SIG-M5 (cell line): ENCODE measurements at regions not wholly inside any gene's neighbourhood (a gene's known extent, or its start where the extent isn't known, plus 50 kb on each side); places are given as distances from the start of the nearest gene placed in this dataset.
"Not testable (repeated sequence)": the region's sequence is repeated elsewhere in the genome, so short reads cannot be mapped to it uniquely, and the experiment has no call there.

ENCODE experiments used
- DNase-seq: peaks from one replicate; lab custom pipeline; 2025; lab: John Stamatoyannopoulos, UW

- no peak for DNase-seq
These were observed 371.5 kb downstream of the PRELID2 start for GRCh38 chr5:145463634-145464033.

DNA sequence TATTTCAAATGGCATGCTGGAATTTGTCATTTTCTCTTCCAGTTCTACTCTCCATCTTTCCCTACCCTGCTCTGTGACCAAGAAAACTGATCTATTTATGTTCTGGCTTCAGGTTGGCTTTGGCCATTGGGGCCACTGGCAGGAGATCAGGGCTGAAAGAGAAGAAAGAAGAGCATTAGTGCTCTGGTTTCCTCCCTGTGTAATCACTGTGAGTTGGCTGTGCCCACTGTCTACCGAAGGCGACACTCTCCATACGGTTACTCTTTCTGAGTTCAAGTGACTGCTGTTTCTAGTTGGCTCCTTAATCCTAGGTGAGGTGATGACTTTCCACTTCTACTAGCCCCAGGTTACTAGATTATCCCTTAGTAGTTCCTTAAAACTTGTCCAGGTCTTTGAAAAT is 372.6 kb downstream of the PRELID2 start:
- no peak for DNase-seq

- DNase-seq = no peak
These were observed 384.8 kb downstream of the PRELID2 start for GRCh38 chr5:145450286-145450885.

DNA sequence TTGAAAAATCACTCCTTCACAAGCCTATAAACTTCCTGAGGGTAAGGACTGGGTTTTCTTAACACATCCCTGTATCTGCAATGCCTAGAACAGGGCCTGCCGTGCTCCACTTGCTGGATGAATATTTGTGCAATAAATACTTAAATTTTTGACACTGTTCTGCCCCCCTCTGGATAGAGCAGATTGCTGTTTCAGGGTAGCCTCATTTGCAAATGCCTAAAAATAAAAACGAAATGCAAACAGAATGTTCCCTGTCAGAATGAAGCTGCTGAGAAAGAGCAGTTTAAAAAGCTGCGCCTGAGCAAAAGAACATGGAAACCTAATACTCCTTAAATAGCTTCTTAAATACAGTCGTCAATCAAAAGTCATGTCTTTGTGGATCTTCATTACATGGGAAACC is 385.3 kb downstream of the PRELID2 start:
- DNase-seq = no peak

DNA sequence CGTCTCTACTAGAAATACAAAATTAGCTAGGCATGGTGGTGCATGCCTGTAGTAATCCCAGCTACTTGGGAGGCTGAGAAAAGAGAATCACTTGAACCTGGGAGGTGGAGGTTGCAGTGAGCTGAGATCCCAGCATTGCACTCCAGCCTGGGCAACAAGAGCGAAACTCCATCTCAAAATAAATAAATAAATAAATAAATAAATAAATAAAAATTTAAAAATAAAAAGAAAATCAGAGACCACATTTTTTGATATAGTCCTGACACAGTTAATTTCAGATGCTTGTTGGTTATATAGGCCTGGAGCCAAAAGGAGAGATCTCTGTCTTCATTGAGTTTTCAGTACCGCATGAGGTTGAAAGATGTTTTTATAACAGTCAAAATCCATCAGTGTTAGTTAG is 388.3 kb downstream of the PRELID2 start:
- DNase-seq = not testable (repeated sequence)

DNA sequence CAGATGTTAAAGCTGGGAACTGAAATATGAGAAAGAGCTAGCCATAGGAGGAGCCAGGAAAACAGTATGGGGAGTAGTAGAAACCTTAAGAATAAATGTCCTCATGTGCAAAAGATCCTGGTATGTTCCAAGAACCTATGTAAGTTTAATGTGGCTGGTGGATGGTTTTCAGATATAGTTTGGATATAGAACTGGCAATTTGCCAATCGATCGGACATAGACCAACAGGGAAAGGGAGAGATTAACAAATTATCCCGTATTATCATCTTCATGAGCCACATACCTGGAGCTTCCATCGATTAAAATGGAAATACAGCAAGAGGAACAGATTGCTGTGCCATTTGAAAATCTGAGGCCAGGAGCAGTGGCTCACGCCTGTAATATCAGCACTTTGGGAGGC is 388.7 kb downstream of the PRELID2 start:
- DNase-seq = no peak

- no peak for DNase-seq
These were observed 390.1 kb downstream of the PRELID2 start for GRCh38 chr5:145445027-145445426.

DNA sequence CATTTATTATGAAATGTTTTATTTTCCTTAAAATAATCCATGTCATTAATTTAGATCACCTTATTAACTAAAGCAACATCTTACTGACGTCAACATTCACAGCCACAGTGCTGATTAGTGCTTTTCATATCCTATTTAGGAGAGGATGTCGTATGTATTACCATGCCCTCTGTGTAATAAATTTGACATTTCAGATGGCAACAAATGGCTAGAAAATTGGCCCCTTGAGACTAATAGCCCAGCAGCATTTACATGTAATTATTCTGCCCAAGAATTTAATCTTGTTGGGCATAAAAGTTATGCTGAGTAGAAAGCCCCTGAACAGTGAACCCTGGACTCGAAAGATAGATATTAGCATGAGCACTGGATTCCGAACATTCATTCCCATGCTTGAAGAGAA is 391.2 kb downstream of the PRELID2 start:
- DNase-seq = no peak

DNA sequence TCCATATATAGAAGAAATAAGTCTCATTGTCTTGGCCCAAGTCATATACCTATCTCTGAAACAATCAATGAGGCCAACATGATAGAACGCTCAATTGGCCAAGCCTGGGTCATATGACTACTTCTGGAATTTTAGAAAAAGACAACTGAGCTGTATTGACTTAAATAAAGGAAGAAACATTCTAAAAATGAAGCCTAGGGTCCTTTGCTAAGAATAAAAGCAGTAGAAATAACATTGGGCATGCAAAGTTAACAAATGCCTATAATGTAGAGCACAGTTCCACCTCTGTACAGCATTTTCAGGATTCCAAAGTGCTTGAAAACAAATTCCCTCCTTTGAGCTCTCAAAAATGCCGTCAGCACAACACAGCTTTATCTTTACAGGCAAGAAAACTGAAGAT is 391.8 kb downstream of the PRELID2 start:
- no peak for DNase-seq

GRCh38 chr5:145442661-145443060 is 392.5 kb downstream of the PRELID2 start:
- DNase-seq = not testable (repeated sequence)

DNA sequence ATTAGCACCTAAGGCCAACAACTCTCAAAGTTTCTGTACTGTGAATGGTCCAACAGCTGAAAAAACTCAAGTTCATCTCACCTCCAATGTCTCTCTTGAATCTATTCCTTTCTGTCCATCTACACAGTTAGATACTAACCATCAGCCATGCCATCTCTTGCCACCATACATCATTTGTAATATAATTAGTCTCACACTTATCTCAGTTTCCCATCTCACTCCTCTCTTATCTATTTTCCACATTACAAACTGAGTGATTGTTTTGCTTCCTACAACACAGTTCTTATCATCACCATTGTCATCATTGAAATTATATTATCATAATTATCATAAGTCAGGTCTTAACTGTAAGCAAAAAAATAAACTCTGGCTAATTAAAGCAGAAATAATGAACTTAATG is 393.9 kb downstream of the PRELID2 start:
- DNase-seq = no peak

DNA sequence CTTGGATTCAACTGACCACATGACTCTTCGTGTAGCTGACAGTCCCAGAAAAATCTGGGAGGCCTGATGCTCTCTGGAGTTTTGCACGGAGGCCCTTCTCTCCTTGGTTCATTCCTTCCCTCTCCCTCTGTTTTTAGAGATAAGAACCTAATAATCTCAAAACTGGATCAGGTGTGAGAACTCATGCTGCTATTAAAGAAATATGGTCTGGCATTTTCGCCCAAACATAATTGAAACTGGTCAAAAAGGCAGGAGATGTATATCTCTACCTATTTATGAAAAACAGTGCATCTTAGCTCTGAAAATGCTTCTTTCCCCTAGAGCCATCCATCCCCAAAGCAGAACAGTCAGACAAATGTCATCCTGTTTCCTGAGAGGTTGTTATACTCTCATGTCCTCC is 397.5 kb downstream of the PRELID2 start:
- no peak for DNase-seq

GRCh38 chr5:145433077-145433476 is 402.1 kb downstream of the PRELID2 start:
- no peak for DNase-seq

GRCh38 chr5:145429170-145429569 is 406.0 kb downstream of the PRELID2 start:
- no peak for DNase-seq

DNA sequence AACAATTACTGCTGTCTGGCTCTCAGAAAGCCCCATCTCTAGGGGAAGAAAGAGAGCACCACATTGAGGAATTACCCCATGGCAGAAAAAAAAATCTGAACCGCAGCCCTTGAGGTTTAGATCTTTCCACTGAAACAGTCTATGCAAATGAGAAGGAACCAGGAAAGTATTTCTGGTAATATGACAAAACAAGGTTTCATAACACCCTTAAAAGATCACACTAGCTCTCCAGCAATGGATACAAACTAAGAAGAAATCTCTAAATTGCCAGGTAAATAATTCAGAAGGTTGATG is 427.1 kb downstream of the PRELID2 start:
- no peak for DNase-seq

DNA sequence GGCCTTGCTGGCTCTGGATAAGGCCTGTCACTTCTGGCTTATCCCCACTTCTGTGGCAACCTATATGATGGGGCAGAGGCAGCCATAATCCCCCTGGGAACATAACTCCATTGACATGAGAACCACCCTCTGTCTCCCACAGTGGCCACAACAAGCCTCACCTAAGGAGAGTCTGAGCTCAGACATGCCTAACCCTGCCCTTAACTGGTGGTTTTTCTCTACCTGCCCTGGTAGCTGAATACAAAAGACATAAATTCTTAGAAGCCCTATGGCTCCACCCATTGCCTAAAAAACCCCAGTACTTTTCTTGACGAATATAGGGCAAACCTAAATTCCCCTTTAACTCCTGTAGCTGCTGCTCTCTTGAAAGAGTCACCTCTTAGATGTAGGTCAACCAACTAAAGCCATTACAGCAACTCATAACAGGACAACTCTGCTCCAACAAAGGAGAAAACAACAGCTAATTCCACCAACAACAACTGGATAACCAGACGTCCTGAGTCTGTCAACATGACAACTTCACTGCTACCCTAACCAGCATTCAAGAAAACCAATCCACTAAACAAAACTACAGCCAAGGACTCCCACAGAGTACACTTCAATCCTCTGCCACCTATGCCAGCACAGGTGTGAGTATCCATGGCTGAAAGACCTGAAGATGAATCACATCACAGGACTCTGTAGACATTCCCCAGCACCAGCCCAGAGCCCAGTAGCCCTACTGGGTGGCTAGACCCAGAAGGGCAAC is 427.7 kb downstream of the PRELID2 start:
- DNase-seq = no peak

DNA sequence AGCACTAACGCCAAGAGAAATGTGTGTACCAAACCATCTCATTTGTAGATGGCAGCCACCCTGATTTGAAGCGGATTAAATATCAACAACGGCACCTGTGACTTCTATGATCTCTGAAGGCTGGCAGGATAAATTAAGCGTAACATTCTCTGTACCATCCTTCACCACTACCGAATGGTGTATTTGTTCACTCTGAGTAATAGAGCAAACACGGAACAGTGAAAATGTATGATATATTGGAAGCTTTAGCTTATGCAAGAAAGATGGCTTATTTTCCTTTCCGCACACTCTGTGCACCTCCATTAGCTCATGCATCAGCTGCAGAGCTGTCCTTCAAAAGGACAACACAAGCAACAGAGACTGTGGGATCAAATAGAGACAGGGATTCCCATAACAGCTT is 431.1 kb downstream of the PRELID2 start:
- DNase-seq = no peak

DNA sequence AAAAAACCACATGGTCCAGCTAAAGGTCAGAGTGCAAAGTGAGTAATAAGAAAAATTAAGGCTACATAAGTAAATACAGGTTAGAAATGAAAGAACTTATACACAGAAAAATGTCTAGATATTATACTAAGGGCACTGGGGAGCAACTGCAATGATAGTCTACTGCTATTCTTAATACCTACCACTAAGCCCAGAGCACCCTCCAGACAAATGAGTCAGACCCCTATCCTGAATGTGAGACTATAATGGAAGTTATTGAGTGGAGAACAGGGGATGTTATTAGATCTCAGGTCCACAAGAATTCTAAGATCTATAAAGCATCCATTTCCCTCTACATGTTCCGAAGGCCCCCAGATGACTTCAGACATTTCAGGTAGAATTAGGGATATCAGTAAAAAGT is 438.3 kb downstream of the PRELID2 start:
- no peak for DNase-seq

DNA sequence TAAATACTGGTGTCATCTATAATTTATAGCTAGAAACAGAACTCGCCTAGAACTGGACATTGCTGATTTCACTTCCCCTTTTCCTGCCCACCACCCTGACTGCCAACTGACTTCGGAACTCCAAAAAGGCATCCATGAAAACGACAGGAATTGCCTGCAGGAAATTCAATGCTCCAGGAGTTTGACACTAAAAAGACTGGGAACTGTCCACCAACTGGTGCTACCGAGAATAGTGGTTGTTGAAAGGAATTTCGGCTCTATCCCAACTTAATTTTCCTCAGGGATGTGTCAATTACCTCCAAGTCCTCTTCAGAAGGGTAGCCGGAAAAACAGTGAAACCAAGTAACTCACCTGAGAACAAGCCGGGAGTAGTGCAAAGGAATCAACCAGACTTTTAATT is 440.0 kb downstream of the PRELID2 start:
- not testable (repeated sequence) for DNase-seq

GRCh38 chr5:145393426-145393825 is 441.7 kb downstream of the PRELID2 start:
- no peak for DNase-seq

GRCh38 chr5:145389047-145389446 is 446.1 kb downstream of the PRELID2 start:
- no peak for DNase-seq

DNA sequence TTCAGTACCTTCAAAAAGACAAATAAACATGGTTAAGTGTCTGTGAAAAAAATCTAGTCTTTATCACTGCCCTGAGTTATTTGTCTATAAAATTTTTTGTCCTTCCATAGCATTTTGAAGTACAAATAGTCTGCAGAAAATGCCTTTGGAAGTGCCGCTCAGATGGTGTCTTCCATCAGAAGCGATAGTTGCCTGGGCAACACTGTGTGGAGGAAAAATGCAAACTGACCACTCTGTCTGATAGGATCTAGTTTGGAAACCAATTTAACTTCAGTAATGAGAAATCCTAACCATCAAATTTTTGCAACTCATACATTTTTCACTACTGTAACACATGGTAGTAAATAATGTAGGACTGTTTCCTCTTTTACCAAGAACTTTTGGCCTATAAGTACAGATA is 449.9 kb downstream of the PRELID2 start:
- DNase-seq = no peak

DNA sequence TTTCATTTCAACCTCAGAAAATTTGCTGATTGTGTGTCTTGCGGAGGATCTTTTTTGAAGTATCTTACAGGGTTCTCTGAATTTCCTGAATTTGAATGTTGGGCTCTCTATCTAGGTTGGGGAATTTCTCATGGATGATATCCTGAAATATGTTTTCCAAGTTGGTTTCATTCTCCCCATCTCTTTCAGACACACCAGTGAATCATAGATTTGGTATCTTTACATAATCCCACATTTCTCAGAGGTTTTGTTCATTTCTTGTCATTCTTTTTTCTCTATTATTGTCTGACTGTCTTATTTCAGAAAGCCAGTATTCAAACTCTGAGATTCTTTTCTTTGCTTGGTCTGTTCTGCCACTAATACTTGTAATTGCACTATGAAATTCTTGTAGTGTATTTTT is 456.9 kb downstream of the PRELID2 start:
- no peak for DNase-seq

GRCh38 chr5:145375521-145375920 is 459.6 kb downstream of the PRELID2 start:
- DNase-seq = no peak
